ENCODE measurements at regions not wholly inside any gene's neighbourhood (a gene's known extent, or its start where the extent isn't known, plus 50 kb on each side); places are given as distances from the start of the nearest gene placed in this dataset.

GRCh38 chr4:96247096-96247495 lies 407.2 kb downstream of the PDHA2 start:
- no peak overlapping the region for H3K14ac ChIP-seq (replicated peaks; ENCODE audit: low read depth, low read length)
- no TSS peak for BruUV-seq (replicated peaks)
- dilution Hi-C loops (cut with HindIII; ENCODE audit: low sequenced_read_pairs, unreplicated experiment) (no loop called here), in situ Hi-C loops (cut with MboI; ENCODE audit: low sequenced_read_pairs) (no loop called here), intact Hi-C loops (cut with micrococcal nuclease) (no loop called here)
- H2BK5ac ChIP-seq (ENCODE audit: low read depth, low read length, poor library complexity, severe bottlenecking) = no peak overlapping the region
- no peak overlapping the region for H3K56ac ChIP-seq (ENCODE audit: extremely low read depth, insufficient read depth, low read length)
- no peak overlapping the region for H2BK120ac ChIP-seq (ENCODE audit: low read depth, low read length)
- ATAC-seq (ENCODE audit: low read depth) (no peak), DNase-seq (no peak)
- H4K91ac ChIP-seq (ENCODE audit: insufficient read depth, low read depth, low read length) = no peak overlapping the region
- no peaks in the 10 kb centered on the region for H3K27me3 ChIP-seq (ENCODE audit: control insufficient read depth, insufficient read depth, low read length)
- H2AK9ac ChIP-seq (replicated peaks; ENCODE audit: low read depth, low read length, poor library complexity) = no peak overlapping the region
- no peaks in the 10 kb centered on the region for H3K36me3 ChIP-seq (ENCODE audit: control insufficient read depth, insufficient read depth, low read length)
- ChIA-PET CTCF (no interaction called here), POLR2A (ENCODE audit: unreplicated experiment) (no interaction called here)
- H2AK5ac ChIP-seq (ENCODE audit: low read depth, low read length) = no peak overlapping the region
- no peaks in the 10 kb centered on the region for H3K9me1 ChIP-seq (ENCODE audit: insufficient read depth, low read length)
- H3K4me1 ChIP-seq (ENCODE audit: control insufficient read depth, insufficient read depth, low read length) = no peaks in the 10 kb centered on the region
- no peak overlapping the region for H3K27ac ChIP-seq (ENCODE audit: insufficient read depth, low read length)
- H3K4ac ChIP-seq (ENCODE audit: low read depth, low read length) = no peak overlapping the region
- H3K18ac ChIP-seq (ENCODE audit: low read depth, low read length) = no peak overlapping the region
- TF ChIP-seq RCOR1 (IDR thresholded peaks at IDR 0.05; ENCODE audit: insufficient replicate concordance, low read length) = no peak
- TF ChIP-seq CTCF (conservative IDR thresholded peaks at IDR 0.05; ENCODE audit: low read depth, low read length) = no peak
- no peak for TF ChIP-seq RAD21 (IDR thresholded peaks at IDR 0.05; ENCODE audit: low read length)
- TF ChIP-seq ELK1 (IDR thresholded peaks at IDR 0.05; ENCODE audit: borderline replicate concordance, low read depth, low read length) = no peak
- no peak overlapping the region for H3K4me3 ChIP-seq (ENCODE audit: insufficient read depth, low read depth, low read length)
- H3K9ac ChIP-seq (ENCODE audit: low read depth, low read length) = no peak overlapping the region
- H3K4me2 ChIP-seq (ENCODE audit: low read depth, low read length) = no peak overlapping the region
- no peak overlapping the region for H4K5ac ChIP-seq (ENCODE audit: low read depth, low read length)
- no peak overlapping the region for H4K8ac ChIP-seq (ENCODE audit: low read depth in 2 of 2, low read length in 2 of 2)
- no peaks in the 10 kb centered on the region for H4K20me1 ChIP-seq (ENCODE audit: insufficient read depth, low read length)
- H3K23ac ChIP-seq (ENCODE audit: low read depth, low read length) = no peak overlapping the region
- peaks cover 3% of the 10 kb centered on the region; the same call in 1 of the 2 replicates for H3K9me3 ChIP-seq (ENCODE audit: control insufficient read depth, insufficient read depth, low read length)
- H2AFZ ChIP-seq (replicated peaks; ENCODE audit: low read length, poor library complexity) = no peak overlapping the region
- no peaks in the 10 kb centered on the region for H3K79me1 ChIP-seq (ENCODE audit: low read depth in 1 of 2, low read length in 2 of 2)
- H2BK15ac ChIP-seq (ENCODE audit: low read depth, low read length) = no peak overlapping the region
- H2BK20ac ChIP-seq (ENCODE audit: low read depth, low read length) = no peak overlapping the region
